DOHH2 (cell line): ENCODE measurements at regions not wholly inside any gene's neighbourhood (a gene's known extent, or its start where the extent isn't known, plus 50 kb on each side); places are given as distances from the start of the nearest gene placed in this dataset.

ENCODE experiments used
- EZH2phosphoT487 ChIP-seq: fragments of 200-600 bp; sonication (generic); IDR thresholded peaks from 2 replicates; pipeline ENCODE4 v1.6.1; 2017; ENCODE audit warnings: borderline replicate concordance, mild to moderate bottlenecking, antibody characterized with exemption, low read length, moderate library complexity, mixed read lengths
- TF ChIP-seq, protein P1 (sequence below): fragments of 200-600 bp; sonication (generic); IDR thresholded peaks from one replicate; pipeline ENCODE4 v1.5.1; 2014; ENCODE audit warnings: antibody characterized with exemption, mild to moderate bottlenecking, low read depth, low read length; ENCODE audit not compliant: poor library complexity, severe bottlenecking

GRCh38 chr6:155538708-155539390 lies 83.2 kb upstream of the NOX3 start:
- TF ChIP-seq, protein P1, sequence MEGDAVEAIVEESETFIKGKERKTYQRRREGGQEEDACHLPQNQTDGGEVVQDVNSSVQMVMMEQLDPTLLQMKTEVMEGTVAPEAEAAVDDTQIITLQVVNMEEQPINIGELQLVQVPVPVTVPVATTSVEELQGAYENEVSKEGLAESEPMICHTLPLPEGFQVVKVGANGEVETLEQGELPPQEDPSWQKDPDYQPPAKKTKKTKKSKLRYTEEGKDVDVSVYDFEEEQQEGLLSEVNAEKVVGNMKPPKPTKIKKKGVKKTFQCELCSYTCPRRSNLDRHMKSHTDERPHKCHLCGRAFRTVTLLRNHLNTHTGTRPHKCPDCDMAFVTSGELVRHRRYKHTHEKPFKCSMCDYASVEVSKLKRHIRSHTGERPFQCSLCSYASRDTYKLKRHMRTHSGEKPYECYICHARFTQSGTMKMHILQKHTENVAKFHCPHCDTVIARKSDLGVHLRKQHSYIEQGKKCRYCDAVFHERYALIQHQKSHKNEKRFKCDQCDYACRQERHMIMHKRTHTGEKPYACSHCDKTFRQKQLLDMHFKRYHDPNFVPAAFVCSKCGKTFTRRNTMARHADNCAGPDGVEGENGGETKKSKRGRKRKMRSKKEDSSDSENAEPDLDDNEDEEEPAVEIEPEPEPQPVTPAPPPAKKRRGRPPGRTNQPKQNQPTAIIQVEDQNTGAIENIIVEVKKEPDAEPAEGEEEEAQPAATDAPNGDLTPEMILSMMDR = no peak
- TF ChIP-seq EZH2phosphoT487 = no peak
